IMR-90 (cell line): ENCODE measurements at regions not wholly inside any gene's neighbourhood (a gene's known extent, or its start where the extent isn't known, plus 50 kb on each side); places are given as distances from the start of the nearest gene placed in this dataset.

ENCODE experiments used
- ATAC-seq: fragments of 200-7000 bp; cut with Tn5 transposase; 2 replicates; pipeline ENCODE4 v1.9.1; 2020; ENCODE audit warnings: low read depth, mild to moderate bottlenecking, moderate library complexity
- BruUV-seq: library from RNA; stranded (reverse); fragments of 400-500 nt; replicated peaks from 2 replicates; lab custom pipeline; 2021; lab: Mats Ljungman, UMichigan
- CTCF ChIA-PET: fragments of 300-600 bp; formaldehyde crosslinking; extraction: SDS; loops from one replicate; lab custom pipeline; 2021; ENCODE audit warnings: antibody characterized with exemption; lab: Yijun Ruan, JAX
- POLR2A ChIA-PET: fragments of 300-600 bp; sonication (Branson Sonifier 250); formaldehyde crosslinking; loops from one replicate; lab custom pipeline; 2022; ENCODE audit warnings: antibody characterized with exemption; ENCODE audit not compliant: unreplicated experiment; lab: Charles Lee
- DNase-seq: peaks from one replicate; pipeline ENCODE4 v3.0.0; 2013
- H2AFZ ChIP-seq: replicated peaks from 2 replicates; pipeline ENCODE3; 2013; ENCODE audit warnings: low read length, mild to moderate bottlenecking; ENCODE audit not compliant: poor library complexity
- H2AK5ac ChIP-seq: 2 replicates; pipeline ENCODE4 v1.6.1; 2013; ENCODE audit warnings: low read depth, low read length, inconsistent platforms
- H2AK9ac ChIP-seq: replicated peaks from 2 replicates; pipeline ENCODE3; 2013; ENCODE audit warnings: mild to moderate bottlenecking, low read depth, low read length, moderate library complexity; ENCODE audit not compliant: poor library complexity
- H2BK120ac ChIP-seq: 2 replicates; pipeline ENCODE4 v1.6.1; 2013; ENCODE audit warnings: low read depth, low read length, inconsistent platforms
- H2BK15ac ChIP-seq: 3 replicates; pipeline ENCODE4 v1.6.1; 2013; ENCODE audit warnings: low read depth, low read length, inconsistent platforms
- H2BK20ac ChIP-seq: 2 replicates; pipeline ENCODE4 v1.6.1; 2013; ENCODE audit warnings: low read depth, mild to moderate bottlenecking, inconsistent platforms, low read length, moderate library complexity
- H2BK5ac ChIP-seq: 2 replicates; pipeline ENCODE4 v1.6.1; 2013; ENCODE audit warnings: mild to moderate bottlenecking, low read depth, low read length, inconsistent platforms; ENCODE audit not compliant: poor library complexity, severe bottlenecking
- H3K14ac ChIP-seq: replicated peaks from 2 replicates; pipeline ENCODE4 v1.6.1; 2013; ENCODE audit warnings: low read depth, low read length, inconsistent platforms
- H3K18ac ChIP-seq: 2 replicates; pipeline ENCODE4 v1.6.1; 2013; ENCODE audit warnings: low read depth, low read length, control low read depth
- H3K23ac ChIP-seq: 2 replicates; pipeline ENCODE4 v1.6.1; 2013; ENCODE audit warnings: low read depth, low read length, inconsistent platforms
- H3K27ac ChIP-seq: 2 replicates; pipeline ENCODE4 v1.5.1; 2013; ENCODE audit warnings: mild to moderate bottlenecking, control low read depth, low read length; ENCODE audit not compliant: insufficient read depth
- H3K27me3 ChIP-seq: 2 replicates; pipeline ENCODE4 v1.6.1; 2013; ENCODE audit warnings: low read length; ENCODE audit not compliant: control insufficient read depth, insufficient read depth
- H3K36me3 ChIP-seq: 2 replicates; pipeline ENCODE4 v1.6.1; 2013; ENCODE audit warnings: low read length, mixed read lengths; ENCODE audit not compliant: control insufficient read depth, insufficient read depth
- H3K4ac ChIP-seq: 2 replicates; pipeline ENCODE4 v1.6.1; 2013; ENCODE audit warnings: low read depth, low read length, inconsistent platforms
- H3K4me1 ChIP-seq: 2 replicates; pipeline ENCODE4 v1.6.1; 2013; ENCODE audit warnings: low read length, mixed read lengths; ENCODE audit not compliant: control insufficient read depth, insufficient read depth
- H3K4me2 ChIP-seq: 2 replicates; pipeline ENCODE4 v1.6.1; 2013; ENCODE audit warnings: low read depth, mild to moderate bottlenecking, control low read depth, low read length, moderate library complexity
- H3K4me3 ChIP-seq: 2 replicates; pipeline ENCODE4 v1.5.1; 2013; ENCODE audit warnings: low read depth, mild to moderate bottlenecking, control low read depth, low read length, moderate library complexity; ENCODE audit not compliant: insufficient read depth
- H3K56ac ChIP-seq: 2 replicates; pipeline ENCODE4 v1.6.1; 2013; ENCODE audit warnings: low read length, inconsistent platforms; ENCODE audit not compliant: insufficient read depth; ENCODE audit errors: extremely low read depth
- H3K79me1 ChIP-seq, 2 experiments: 2 replicates each; pipeline ENCODE4 v1.6.1; 2013; ENCODE audit warnings: low read length in 2 of 2, inconsistent platforms in 1 of 2, low read depth in 1 of 2
- H3K9ac ChIP-seq: 2 replicates; pipeline ENCODE4 v1.6.1; 2013; ENCODE audit warnings: low read depth, low read length, control low read depth
- H3K9me1 ChIP-seq: 2 replicates; pipeline ENCODE4 v1.6.1; 2013; ENCODE audit warnings: low read length, inconsistent platforms; ENCODE audit not compliant: insufficient read depth
- H3K9me3 ChIP-seq: 2 replicates; pipeline ENCODE4 v1.6.1; 2013; ENCODE audit warnings: low read length; ENCODE audit not compliant: control insufficient read depth, insufficient read depth
- H4K20me1 ChIP-seq: 2 replicates; pipeline ENCODE4 v1.6.1; 2013; ENCODE audit warnings: low read length, inconsistent platforms; ENCODE audit not compliant: insufficient read depth
- H4K5ac ChIP-seq: 2 replicates; pipeline ENCODE4 v1.6.1; 2013; ENCODE audit warnings: mild to moderate bottlenecking, low read depth, low read length, control low read depth
- H4K8ac ChIP-seq, 2 experiments: 2 replicates each; pipeline ENCODE4 v1.6.1; 2013; ENCODE audit warnings: low read depth in 2 of 2, low read length in 2 of 2, control low read depth in 1 of 2, inconsistent platforms in 1 of 2
- H4K91ac ChIP-seq: 2 replicates; pipeline ENCODE4 v1.6.1; 2013; ENCODE audit warnings: low read depth, low read length, inconsistent platforms; ENCODE audit not compliant: insufficient read depth
- MAFK ChIP-seq: IDR thresholded peaks from 2 replicates; pipeline ENCODE4 v1.6.1; 2012; ENCODE audit warnings: low read depth, low read length, improper control_type of control experiment
- POLR2A ChIP-seq: IDR thresholded peaks from 2 replicates; pipeline ENCODE4 v1.6.1; 2012; ENCODE audit warnings: mild to moderate bottlenecking, low read depth, low read length
- RAD21 ChIP-seq: IDR thresholded peaks from 2 replicates; pipeline ENCODE4 v1.6.1; 2012; ENCODE audit warnings: low read length, improper control_type of control experiment
- SMC3 ChIP-seq: fragments of 150-350 bp; IDR thresholded peaks from 2 replicates; pipeline ENCODE4 v1.6.1; 2016; ENCODE audit warnings: low read depth, mild to moderate bottlenecking, antibody characterized with exemption, low read length, moderate library complexity
- USF2 ChIP-seq: fragments of 150-350 bp; IDR thresholded peaks from 2 replicates; pipeline ENCODE4 v1.6.1; 2017; ENCODE audit warnings: mild to moderate bottlenecking, antibody characterized with exemption, low read length, low read depth
- WGBS, 2 experiments: methylation state at CpG; one replicate each; pipeline versions ENCODE4 v1.1.5 to v1.1.7; 2013; ENCODE audit warnings: missing lambda C conversion rate in 2 of 2; ENCODE audit not compliant: insufficient read length in 1 of 2; ENCODE audit errors: extremely low coverage in 2 of 2; 5-methylcytosine and 5-hydroxymethylcytosine counted together
- dilution Hi-C: fragments of 300-500 bp; cut with HindIII; formaldehyde crosslinking; loops from one replicate; pipeline ENCODE4 v1.14.3; 2018; ENCODE audit warnings: low sequenced_read_pairs; ENCODE audit not compliant: unreplicated experiment
- in situ Hi-C: fragments of 300-500 bp; cut with MboI; formaldehyde crosslinking; loops from 3 replicates; pipeline ENCODE4 v1.14.3; 2019; ENCODE audit warnings: low sequenced_read_pairs, inconsistent platforms, mixed read lengths
- intact Hi-C: fragments of 100-400 bp; cut with micrococcal nuclease; formaldehyde crosslinking; loops from 2 replicates; pipeline ENCODE4 v1.10.0; 2022

GRCh38 chr9:26667882-26668281 lies 224.7 kb downstream of the CAAP1 start:
- Histone ChIP-seq H2AK9ac (no peak overlapping the region), H3K9me1 (no peaks in the 10 kb centered on the region), H2AFZ (no peak overlapping the region), H3K9ac (no peak overlapping the region), H3K18ac (no peak overlapping the region), H3K4ac (no peak overlapping the region), H2BK20ac (no peak overlapping the region), H3K4me3 (no peak overlapping the region), H3K4me2 (no peak overlapping the region), H4K20me1 (no peaks in the 10 kb centered on the region), H3K27ac (no peak overlapping the region), H2BK5ac (no peak overlapping the region), H2BK15ac (no peak overlapping the region), H2BK120ac (no peak overlapping the region), H3K79me1 (no peaks in the 10 kb centered on the region), H3K4me1 (no peaks in the 10 kb centered on the region), H3K36me3 (no peaks in the 10 kb centered on the region), H4K91ac (no peak overlapping the region), H3K23ac (no peak overlapping the region), H2AK5ac (no peak overlapping the region), H4K8ac (no peak overlapping the region), H4K5ac (no peak overlapping the region), H3K9me3 (no peaks in the 10 kb centered on the region), H3K27me3 (no peaks in the 10 kb centered on the region), H3K56ac (no peak overlapping the region), H3K14ac (no peak overlapping the region)
- in situ Hi-C loops (no loop called here), dilution Hi-C loops (no loop called here), intact Hi-C loops (no loop called here)
- CTCF ChIA-PET = no interaction called here
- no TSS peak for BruUV-seq
- no peak for ATAC-seq
- no peak for TF ChIP-seq MAFK
- TF ChIP-seq POLR2A = no peak
- TF ChIP-seq SMC3 = no peak
- no peak for TF ChIP-seq RAD21
- TF ChIP-seq USF2 = no peak
- DNase-seq = no peak
- POLR2A ChIA-PET = no interaction called here
- WGBS, 2 experiments = no CpG with 5 or more reads among the region's 1 CpG
